ENCODE measurements at regions not wholly inside any gene's neighbourhood (a gene's known extent, or its start where the extent isn't known, plus 50 kb on each side); places are given as distances from the start of the nearest gene placed in this dataset.

GRCh38 chr5:125499636-125500332, 753.3 kb upstream of the ZNF608 start:
- DNase-seq (ENCODE audit: low read depth in 3 of 3): no peak

DNA sequence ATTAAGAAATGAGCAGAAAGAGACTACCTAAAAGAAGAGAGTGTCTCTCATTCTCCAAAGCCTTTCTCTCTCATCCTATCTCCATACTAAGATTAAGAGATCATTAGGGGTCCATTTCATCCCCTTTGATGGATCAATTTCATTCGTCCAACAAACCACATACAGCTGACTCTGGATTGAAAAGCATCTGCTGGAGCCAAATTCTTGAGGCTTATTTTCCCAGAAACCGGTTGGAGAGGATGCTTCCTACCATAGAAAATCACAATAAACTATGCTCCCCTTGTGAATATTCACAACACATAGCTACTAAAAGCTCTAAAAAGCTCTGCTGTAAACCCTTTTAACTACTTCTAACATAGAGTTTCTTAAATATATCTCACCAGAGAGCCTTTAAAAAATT, 755.0 kb upstream of the ZNF608 start:
- no peak for DNase-seq (ENCODE audit: low read depth in 3 of 3)

DNA sequence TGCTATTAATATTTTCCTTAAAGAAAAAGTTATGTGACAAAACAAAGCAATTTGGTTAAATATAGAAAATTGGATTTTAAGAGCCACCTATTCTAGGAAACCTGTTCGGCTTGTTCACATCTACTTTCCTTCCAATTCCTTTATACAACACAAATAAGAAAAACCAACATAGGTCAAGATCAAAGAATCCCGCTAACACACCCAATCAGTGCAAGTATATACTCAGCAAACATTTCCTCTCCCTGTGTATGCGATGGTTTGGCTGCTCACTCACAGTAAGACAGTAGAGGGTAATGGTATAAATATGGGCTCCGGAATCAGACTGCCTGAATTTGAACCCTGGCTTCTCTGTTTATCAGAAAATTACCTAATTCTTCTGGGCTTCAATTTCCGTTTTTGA, 757.5 kb upstream of the ZNF608 start:
- no peak for DNase-seq (ENCODE audit: low read depth in 3 of 3)

GRCh38 chr5:125505115-125505514, 758.7 kb upstream of the ZNF608 start:
- DNase-seq (ENCODE audit: low read depth in 3 of 3): no peak

GRCh38 chr5:125506124-125506523, 759.7 kb upstream of the ZNF608 start:
- no peak for DNase-seq (ENCODE audit: low read depth in 3 of 3)

- DNase-seq (ENCODE audit: low read depth in 3 of 3): no peak
Observed at GRCh38 chr5:125508225-125508624, 761.8 kb upstream of the ZNF608 start.

GRCh38 chr5:125510651-125511050, 764.2 kb upstream of the ZNF608 start:
- no peak for DNase-seq (ENCODE audit: low read depth in 3 of 3)

GRCh38 chr5:125517973-125518550, 771.6 kb upstream of the ZNF608 start:
- DNase-seq (ENCODE audit: low read depth in 3 of 3): no peak

DNA sequence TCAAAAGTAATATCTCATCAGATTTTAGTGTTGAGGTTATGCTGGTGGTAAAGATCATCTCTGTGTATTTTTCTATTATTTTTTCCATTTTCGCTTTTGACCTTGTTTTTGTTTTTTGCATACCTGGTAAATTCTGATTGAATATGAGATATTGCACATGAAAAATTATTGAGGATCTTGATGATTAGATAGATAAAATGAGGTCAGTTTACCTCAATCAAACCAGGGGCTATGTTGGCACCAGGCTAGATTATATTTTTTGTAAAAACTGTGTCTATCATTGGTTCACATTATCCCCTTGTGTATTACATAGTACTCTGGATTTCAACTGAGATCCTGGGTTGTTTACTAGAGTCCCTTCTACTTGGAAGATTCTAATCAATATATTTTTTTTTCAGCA, 774.9 kb upstream of the ZNF608 start:
- DNase-seq (ENCODE audit: low read depth in 3 of 3): no peak

- no peak for DNase-seq (ENCODE audit: low read depth in 3 of 3)
Observed at GRCh38 chr5:125525356-125525755, 778.9 kb upstream of the ZNF608 start.

DNA sequence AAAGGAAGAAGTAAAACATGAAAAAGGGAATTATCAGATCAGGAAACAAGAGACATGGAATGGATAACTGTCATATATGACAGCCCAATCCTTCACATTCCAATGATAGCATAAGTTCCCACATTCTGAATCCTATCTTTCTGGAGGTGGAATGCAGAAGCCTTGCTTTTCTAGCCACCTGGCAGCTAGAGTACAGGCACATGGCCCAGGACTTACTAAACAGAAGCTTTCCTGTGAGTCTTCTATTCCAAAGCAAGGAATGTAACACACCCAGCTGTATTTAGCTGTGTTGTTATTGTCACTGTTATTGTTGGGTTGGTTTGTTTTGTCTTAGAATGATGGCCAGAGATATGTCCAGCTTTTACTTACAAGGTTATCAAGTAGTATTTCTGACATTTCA, 780.5 kb upstream of the ZNF608 start:
- DNase-seq (ENCODE audit: low read depth in 3 of 3): no peak

- DNase-seq (ENCODE audit: low read depth in 3 of 3): no peak
Observed at GRCh38 chr5:125528881-125529280, 782.4 kb upstream of the ZNF608 start.

GRCh38 chr5:125530833-125531615, 784.6 kb upstream of the ZNF608 start:
- DNase-seq (ENCODE audit: low read depth in 3 of 3): no peak

DNA sequence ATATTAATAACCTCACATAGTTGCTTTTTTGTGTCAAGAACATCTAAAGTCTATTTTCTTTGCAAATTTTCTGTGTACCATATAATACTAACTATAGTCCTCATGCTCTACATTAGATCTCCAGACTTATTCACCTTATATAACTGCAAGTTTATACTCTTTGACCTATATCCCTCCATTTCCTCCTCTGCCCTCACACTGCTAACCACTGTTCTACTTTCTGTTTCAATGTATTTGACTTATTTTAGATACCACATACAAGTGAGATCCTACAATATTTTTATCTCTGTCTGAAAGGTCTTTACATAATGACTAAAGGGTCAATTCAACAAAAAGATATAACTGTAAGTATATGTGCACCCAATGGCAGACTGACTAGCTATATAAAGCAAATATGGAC, 789.7 kb upstream of the ZNF608 start:
- DNase-seq (ENCODE audit: low read depth in 3 of 3): no peak

- DNase-seq (ENCODE audit: low read depth in 3 of 3): no peak
Observed at GRCh38 chr5:125536582-125536981, 790.1 kb upstream of the ZNF608 start.

DNA sequence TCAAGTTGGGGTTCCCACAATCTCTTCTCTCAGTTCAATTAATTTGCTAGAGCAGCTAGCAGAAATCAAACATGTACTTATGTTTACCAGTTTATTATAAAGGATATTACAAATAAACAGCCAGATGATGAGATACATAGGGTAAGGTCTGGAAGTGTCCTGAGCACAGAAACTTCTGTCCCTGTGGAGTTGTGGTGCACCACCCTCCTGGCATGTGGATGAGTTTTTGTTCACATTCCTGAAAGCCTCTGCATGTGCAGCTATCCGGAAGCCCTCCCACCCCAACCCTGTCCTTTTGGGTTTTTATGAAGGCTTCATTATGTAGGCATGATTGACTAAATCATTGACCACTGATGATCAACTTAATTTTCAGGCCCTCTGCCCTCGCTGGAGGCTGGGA, 791.2 kb upstream of the ZNF608 start:
- DNase-seq (ENCODE audit: low read depth in 3 of 3): no peak

DNA sequence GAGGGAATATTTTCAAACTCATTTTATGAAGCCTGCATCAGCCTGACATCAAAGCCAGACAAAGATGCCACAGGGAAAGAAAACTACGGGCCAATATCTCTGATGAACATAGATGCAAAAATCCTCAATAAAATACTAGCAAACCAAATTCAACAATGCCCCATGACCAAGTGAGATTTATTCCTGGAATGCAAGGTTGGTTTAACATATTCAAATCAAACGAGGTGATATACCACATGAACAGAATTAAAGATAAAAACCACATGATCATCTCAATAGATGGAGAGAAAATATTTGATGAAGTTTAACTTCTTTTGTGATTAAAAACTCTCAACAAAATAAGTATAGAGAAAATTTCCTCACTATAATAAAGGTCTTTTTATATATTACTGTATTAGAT, 792.0 kb upstream of the ZNF608 start:
- DNase-seq (ENCODE audit: low read depth in 3 of 3): no peak

DNA sequence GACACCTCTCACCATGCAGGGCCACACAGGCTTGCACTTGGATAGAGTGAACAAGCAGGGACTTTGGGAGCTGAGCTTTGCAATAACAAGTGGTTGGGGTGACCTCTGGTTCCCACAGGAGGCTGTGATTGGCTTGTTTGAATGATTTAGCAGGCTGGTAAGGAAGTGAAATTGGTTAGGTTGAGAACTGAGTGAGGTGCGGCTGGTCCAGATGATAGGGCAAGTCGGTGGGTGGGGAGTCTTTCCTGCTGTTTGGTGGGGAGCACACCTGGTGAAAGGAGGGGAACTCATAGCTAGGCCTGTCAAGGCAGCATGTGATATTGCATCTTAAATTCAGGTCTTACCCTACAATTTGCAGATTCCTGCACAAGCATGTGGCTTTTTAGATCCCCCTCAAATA, 794.6 kb upstream of the ZNF608 start:
- no peak for DNase-seq (ENCODE audit: low read depth in 3 of 3)

GRCh38 chr5:125549322-125549911, 803.0 kb upstream of the ZNF608 start:
- no peak for DNase-seq (ENCODE audit: low read depth in 3 of 3)

DNA sequence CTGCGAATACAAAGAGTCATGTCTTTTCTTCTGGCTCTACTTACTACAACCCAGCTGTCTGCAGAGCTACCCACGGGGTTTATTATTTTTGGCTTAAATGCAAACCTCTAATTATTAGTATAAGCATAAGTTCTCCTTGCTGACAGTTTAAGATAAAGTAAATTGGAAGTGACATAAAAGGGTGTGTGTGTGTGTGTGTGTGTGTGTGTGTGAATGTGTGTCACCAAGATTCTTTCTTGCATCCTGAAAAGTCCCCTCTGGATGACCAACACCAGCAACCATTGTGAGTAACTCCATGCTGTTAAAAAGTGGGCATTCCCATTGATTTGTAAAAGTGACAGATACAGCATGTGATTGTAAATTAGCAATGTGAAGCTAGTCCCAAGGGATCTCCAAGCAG, 803.8 kb upstream of the ZNF608 start:
- no peak for DNase-seq (ENCODE audit: low read depth in 3 of 3)

- DNase-seq (ENCODE audit: low read depth in 3 of 3): no peak
Observed at GRCh38 chr5:125551246-125551645, 804.8 kb upstream of the ZNF608 start.

- DNase-seq (ENCODE audit: low read depth in 3 of 3): no peak
Observed at GRCh38 chr5:125551797-125552196, 805.4 kb upstream of the ZNF608 start.

DNA sequence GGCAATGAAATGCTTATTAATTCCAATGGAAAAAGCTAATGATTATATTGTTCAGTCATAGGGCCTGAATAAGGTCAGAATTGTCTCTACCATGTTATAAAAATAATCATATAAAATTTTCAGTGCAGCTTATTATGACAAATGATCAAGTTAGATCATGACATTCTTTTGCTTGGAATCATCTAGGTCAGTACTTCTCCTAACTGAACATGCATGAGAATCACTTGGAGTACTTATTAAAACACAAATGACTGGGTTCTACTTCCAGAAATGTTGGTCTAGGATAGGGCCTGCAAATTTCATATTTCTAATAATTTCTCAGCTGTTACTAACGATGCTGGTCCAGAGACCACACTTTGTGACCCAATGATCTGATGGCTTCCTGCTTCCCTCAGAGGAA, 806.0 kb upstream of the ZNF608 start:
- no peak for DNase-seq (ENCODE audit: low read depth in 3 of 3)

All from stimulated activated CD4-positive, alpha-beta T cell treated with anti-CD3 and anti-CD28 coated beads, TNF-alpha, amount 100 ng/mL, for 4 hours (primary cell).